ENCODE measurements at regions not wholly inside any gene's neighbourhood (a gene's known extent, or its start where the extent isn't known, plus 50 kb on each side); places are given as distances from the start of the nearest gene placed in this dataset.

DNA sequence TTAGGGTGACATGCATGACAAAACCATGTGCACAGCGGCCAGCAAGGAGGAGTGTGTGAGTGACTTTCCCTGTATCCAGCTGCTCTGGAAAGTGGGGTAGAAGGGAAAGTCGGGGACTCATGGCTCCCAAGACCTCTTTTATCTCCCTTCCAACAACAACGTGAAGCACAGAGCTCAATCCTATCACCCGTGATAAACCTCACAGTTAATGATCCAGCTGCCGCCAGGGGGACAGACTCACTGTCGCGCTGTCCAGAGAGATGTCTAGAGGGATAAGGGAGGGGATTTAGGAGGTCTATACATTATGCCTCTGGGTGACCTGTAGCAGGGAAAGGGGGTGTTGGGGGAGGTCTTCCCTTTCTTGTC lies 84.0 kb upstream of the SMNDC1 start (continued):
- TF ChIP-seq PRMT5 (CRISPR knock-in tag; IDR thresholded peaks at IDR 0.05) (no peak), RFX1 (IDR thresholded peaks at IDR 0.05) (no peak)
- TF ChIP-seq, protein P1, sequence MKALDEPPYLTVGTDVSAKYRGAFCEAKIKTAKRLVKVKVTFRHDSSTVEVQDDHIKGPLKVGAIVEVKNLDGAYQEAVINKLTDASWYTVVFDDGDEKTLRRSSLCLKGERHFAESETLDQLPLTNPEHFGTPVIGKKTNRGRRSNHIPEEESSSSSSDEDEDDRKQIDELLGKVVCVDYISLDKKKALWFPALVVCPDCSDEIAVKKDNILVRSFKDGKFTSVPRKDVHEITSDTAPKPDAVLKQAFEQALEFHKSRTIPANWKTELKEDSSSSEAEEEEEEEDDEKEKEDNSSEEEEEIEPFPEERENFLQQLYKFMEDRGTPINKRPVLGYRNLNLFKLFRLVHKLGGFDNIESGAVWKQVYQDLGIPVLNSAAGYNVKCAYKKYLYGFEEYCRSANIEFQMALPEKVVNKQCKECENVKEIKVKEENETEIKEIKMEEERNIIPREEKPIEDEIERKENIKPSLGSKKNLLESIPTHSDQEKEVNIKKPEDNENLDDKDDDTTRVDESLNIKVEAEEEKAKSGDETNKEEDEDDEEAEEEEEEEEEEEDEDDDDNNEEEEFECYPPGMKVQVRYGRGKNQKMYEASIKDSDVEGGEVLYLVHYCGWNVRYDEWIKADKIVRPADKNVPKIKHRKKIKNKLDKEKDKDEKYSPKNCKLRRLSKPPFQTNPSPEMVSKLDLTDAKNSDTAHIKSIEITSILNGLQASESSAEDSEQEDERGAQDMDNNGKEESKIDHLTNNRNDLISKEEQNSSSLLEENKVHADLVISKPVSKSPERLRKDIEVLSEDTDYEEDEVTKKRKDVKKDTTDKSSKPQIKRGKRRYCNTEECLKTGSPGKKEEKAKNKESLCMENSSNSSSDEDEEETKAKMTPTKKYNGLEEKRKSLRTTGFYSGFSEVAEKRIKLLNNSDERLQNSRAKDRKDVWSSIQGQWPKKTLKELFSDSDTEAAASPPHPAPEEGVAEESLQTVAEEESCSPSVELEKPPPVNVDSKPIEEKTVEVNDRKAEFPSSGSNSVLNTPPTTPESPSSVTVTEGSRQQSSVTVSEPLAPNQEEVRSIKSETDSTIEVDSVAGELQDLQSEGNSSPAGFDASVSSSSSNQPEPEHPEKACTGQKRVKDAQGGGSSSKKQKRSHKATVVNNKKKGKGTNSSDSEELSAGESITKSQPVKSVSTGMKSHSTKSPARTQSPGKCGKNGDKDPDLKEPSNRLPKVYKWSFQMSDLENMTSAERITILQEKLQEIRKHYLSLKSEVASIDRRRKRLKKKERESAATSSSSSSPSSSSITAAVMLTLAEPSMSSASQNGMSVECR (CRISPR knock-in tag; IDR thresholded peaks at IDR 0.05), result no peak

GRCh38 chr10:110389255-110389654 lies 84.5 kb upstream of the SMNDC1 start:
- no TSS peak for BruUV-seq (replicated peaks)
- in situ Hi-C loops (cut with MboI), result no loop called here
- FAIRE-seq (peak; percentile 19), DNase-seq (ENCODE audit: extremely low read depth in 1 of 4, low spot score in 3 of 4) (no peak), ATAC-seq (peak; percentile 17; the same call in 2 of the 3 replicates)
- no peaks in the 10 kb centered on the region for H3K9me3 ChIP-seq (replicated peaks; ENCODE audit: control insufficient read depth, insufficient read depth, low read depth, low read length)
- H3K4me1 ChIP-seq (replicated peaks in 1 of 2; ENCODE audit: control insufficient read depth in 2 of 2, insufficient read depth in 2 of 2, low read length in 2 of 2), result peaks cover 0 to 11% of the 10 kb centered on the region in 2 experiments; a peak in 2 of 5 replicates
- no peak overlapping the region for H3K27ac ChIP-seq (ENCODE audit: extremely low read depth, low read depth, low read length)
- no peaks in the 10 kb centered on the region for H3K36me3 ChIP-seq (ENCODE audit: control insufficient read depth, insufficient read depth, low read length)
- H4K20me1 ChIP-seq (replicated peaks; ENCODE audit: control insufficient read depth, insufficient read depth, low read length), result no peaks in the 10 kb centered on the region; the same call in 1 of the 2 replicates
- H3K79me2 ChIP-seq (ENCODE audit: control insufficient read depth, insufficient read depth, low read length), result no peaks in the 10 kb centered on the region
- peaks cover 2 to 32% of the 10 kb centered on the region in 2 experiments; a peak in 3 of 5 replicates for H3K27me3 ChIP-seq (ENCODE audit: control insufficient read depth in 2 of 2, insufficient read depth in 2 of 2, low read length in 2 of 2)
- no peak overlapping the region for H3K4me2 ChIP-seq (ENCODE audit: insufficient read depth, low read length)
- POLR2A ChIA-PET, result no interaction called here
- CTCF ChIA-PET (ENCODE audit: low intra/inter-chr PET ratio), result interaction anchor here (1.3 kb wide), 1 partner anchor 147 kb away, joined by 3 read pairs; no protein-coding TSS in a partner anchor
- peak overlapping the region; percentile 44; the same call in 1 of the 2 replicates for H2AFZ ChIP-seq (ENCODE audit: low read depth, low read length)
- intact Hi-C loops (cut with micrococcal nuclease), result loop anchor here (5.0 kb wide), 1 partner anchor 108 kb away; the partner anchor contains the start of gene DUSP5
- WGBS (ENCODE audit: insufficient coverage, low coverage, missing lambda C conversion rate), result 0% methylated on average over 8 of the region's 8 CpGs
- H3K9ac ChIP-seq (ENCODE audit: insufficient read depth in 1 of 2, low read depth in 2 of 2, low read length in 2 of 2), result no peak overlapping the region
- H3K9me1 ChIP-seq (ENCODE audit: control insufficient read depth, insufficient read depth, low read length), result no peaks in the 10 kb centered on the region
- no peak overlapping the region for H3K4me3 ChIP-seq
- TF ChIP-seq TCF7L2 (IDR thresholded peaks at IDR 0.05; ENCODE audit: low read depth, low read length), result no peak
- peak; percentile 53; the same call in 1 of the 2 replicates for TF ChIP-seq KLF16 (IDR thresholded peaks at IDR 0.05)
- 0 out of 2 replicates have a peak, but pooled peaks have one; percentile 13 for TF ChIP-seq ATF3 (IDR thresholded peaks at IDR 0.05)
- TF ChIP-seq ATF3 (CRISPR knock-in tag; conservative IDR thresholded peaks at IDR 0.05), result no peak
- TF ChIP-seq L3MBTL2 (IDR thresholded peaks at IDR 0.05), result 0 out of 2 replicates have a peak, but pooled peaks have one; percentile 17
- no peak for TF ChIP-seq ETV1 (tag; conservative IDR thresholded peaks at IDR 0.05; ENCODE audit: low read depth)
- TF ChIP-seq MAFK (IDR thresholded peaks at IDR 0.05; ENCODE audit: low read length), result no peak

All from K562 (cell line).